ENCODE measurements at regions not wholly inside any gene's neighbourhood (a gene's known extent, or its start where the extent isn't known, plus 50 kb on each side); places are given as distances from the start of the nearest gene placed in this dataset.

DNA sequence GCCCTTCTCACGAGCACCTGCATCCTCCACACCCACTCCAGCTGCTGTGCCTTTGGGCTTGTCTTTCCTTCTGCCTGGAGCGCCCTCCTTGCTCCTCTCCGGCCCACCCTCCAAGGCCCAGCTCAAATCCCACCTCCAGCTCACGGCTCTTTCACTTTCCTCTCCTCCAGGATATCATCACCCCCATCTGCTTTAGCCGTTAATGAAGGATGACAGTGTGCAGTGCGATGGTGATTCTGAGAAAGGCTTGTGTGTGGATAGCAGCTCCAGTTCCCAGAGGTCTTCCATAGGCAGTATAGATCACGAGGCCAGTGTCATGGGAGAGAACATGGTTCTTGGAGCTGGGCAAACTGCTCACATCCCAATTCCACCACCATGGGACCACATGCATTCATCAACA is 237.4 kb downstream of the TLE3 start:
- TF ChIP-seq, protein P1, sequence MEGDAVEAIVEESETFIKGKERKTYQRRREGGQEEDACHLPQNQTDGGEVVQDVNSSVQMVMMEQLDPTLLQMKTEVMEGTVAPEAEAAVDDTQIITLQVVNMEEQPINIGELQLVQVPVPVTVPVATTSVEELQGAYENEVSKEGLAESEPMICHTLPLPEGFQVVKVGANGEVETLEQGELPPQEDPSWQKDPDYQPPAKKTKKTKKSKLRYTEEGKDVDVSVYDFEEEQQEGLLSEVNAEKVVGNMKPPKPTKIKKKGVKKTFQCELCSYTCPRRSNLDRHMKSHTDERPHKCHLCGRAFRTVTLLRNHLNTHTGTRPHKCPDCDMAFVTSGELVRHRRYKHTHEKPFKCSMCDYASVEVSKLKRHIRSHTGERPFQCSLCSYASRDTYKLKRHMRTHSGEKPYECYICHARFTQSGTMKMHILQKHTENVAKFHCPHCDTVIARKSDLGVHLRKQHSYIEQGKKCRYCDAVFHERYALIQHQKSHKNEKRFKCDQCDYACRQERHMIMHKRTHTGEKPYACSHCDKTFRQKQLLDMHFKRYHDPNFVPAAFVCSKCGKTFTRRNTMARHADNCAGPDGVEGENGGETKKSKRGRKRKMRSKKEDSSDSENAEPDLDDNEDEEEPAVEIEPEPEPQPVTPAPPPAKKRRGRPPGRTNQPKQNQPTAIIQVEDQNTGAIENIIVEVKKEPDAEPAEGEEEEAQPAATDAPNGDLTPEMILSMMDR (IDR thresholded peaks at IDR 0.05) = no peak
- no peak for TF ChIP-seq EP300 (IDR thresholded peaks at IDR 0.05)

Measured in sigmoid colon (tissue), 4 donors.